ENCODE measurements at regions not wholly inside any gene's neighbourhood (a gene's known extent, or its start where the extent isn't known, plus 50 kb on each side); places are given as distances from the start of the nearest gene placed in this dataset.

DNA sequence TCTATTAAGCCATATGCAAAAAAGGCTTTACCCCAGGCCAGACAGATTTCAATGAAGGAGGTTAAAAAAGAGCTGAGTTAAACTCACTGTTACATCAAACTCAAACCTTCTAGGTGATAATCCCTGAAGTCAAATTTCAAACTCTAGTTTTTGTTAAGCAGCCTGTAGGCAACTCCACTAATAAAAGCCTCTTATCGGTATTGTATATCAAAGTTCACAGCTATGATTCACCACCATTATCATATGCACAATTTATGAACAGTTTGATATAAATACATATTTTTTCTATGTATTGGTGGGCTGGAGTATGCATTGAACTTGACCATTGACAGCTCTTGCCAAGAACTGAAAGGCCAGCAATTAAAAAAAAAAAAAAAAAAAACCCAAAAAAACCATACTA is 308.2 kb downstream of the BTBD3 start:
- Histone ChIP-seq H3K27me3 (ENCODE audit: insufficient read depth, low read length) (no peaks in the 10 kb centered on the region), H3K27ac (ENCODE audit: insufficient read length, low read depth, low read length) (no peak overlapping the region), H3T11ph (ENCODE audit: low read length) (no peak overlapping the region), H3K4ac (ENCODE audit: low read depth, low read length) (no peak overlapping the region), H3K79me1 (ENCODE audit: insufficient read depth, low read depth, low read length, poor library complexity, severe bottlenecking) (no peaks in the 10 kb centered on the region), H3K23me2 (ENCODE audit: insufficient read length, low read depth, low read length, poor library complexity, severe bottlenecking) (no peaks in the 10 kb centered on the region), H3K79me2 (ENCODE audit: insufficient read depth, low read length) (no peaks in the 10 kb centered on the region), H3K4me2 (ENCODE audit: insufficient read depth, insufficient read length, low read length) (no peak overlapping the region), H4K20me1 (ENCODE audit: control insufficient read depth, insufficient read depth, insufficient read length) (no peaks in the 10 kb centered on the region), H3K56ac (ENCODE audit: insufficient read length, low read depth, low read length) (no peak overlapping the region), H2BK12ac (ENCODE audit: insufficient read length, low read depth, low read length) (no peak overlapping the region), H2BK20ac (ENCODE audit: low read depth, low read length, poor library complexity, severe bottlenecking) (no peak overlapping the region), H4K5ac (ENCODE audit: insufficient read length, low read depth, low read length) (no peak overlapping the region), H2AK5ac (ENCODE audit: insufficient read length, low read length) (no peak overlapping the region), H3K14ac (ENCODE audit: insufficient read depth, low read length) (no peak overlapping the region), H3K9me3 (ENCODE audit: control insufficient read depth, low read depth, low read length) (no peaks in the 10 kb centered on the region), H4K91ac (ENCODE audit: insufficient read length, low read depth, low read length) (no peak overlapping the region), H2BK5ac (ENCODE audit: insufficient read length, low read length) (no peak overlapping the region), H3K9ac (ENCODE audit: extremely low read depth, insufficient read length, low read length) (no peak overlapping the region), H3K23ac (ENCODE audit: insufficient read length, low read depth, low read length) (no peak overlapping the region), H3K4me1 (ENCODE audit: insufficient read depth, low read length) (no peaks in the 10 kb centered on the region), H4K8ac (replicated peaks; ENCODE audit: insufficient read length, low read depth, low read length) (no peak overlapping the region), H2BK120ac (ENCODE audit: low read depth, low read length, poor library complexity, severe bottlenecking) (no peak overlapping the region), H3K18ac (ENCODE audit: insufficient read length, low read depth, low read length) (no peak overlapping the region), H2AFZ (ENCODE audit: low read length) (no peak overlapping the region), H2BK15ac (ENCODE audit: low read depth, low read length) (no peak overlapping the region)
- H3K4me1 Mint-ChIP-seq, result no peaks in the 10 kb centered on the region
- no peak overlapping the region for H3K27ac Mint-ChIP-seq
- no peak overlapping the region for H3K4me3 Mint-ChIP-seq
- no peaks in the 10 kb centered on the region for H3K36me3 Mint-ChIP-seq (ENCODE audit: insufficient read depth in 1 of 3, low read depth in 3 of 3)
- DNase-seq, result no peak
- TF ChIP-seq, protein P1, sequence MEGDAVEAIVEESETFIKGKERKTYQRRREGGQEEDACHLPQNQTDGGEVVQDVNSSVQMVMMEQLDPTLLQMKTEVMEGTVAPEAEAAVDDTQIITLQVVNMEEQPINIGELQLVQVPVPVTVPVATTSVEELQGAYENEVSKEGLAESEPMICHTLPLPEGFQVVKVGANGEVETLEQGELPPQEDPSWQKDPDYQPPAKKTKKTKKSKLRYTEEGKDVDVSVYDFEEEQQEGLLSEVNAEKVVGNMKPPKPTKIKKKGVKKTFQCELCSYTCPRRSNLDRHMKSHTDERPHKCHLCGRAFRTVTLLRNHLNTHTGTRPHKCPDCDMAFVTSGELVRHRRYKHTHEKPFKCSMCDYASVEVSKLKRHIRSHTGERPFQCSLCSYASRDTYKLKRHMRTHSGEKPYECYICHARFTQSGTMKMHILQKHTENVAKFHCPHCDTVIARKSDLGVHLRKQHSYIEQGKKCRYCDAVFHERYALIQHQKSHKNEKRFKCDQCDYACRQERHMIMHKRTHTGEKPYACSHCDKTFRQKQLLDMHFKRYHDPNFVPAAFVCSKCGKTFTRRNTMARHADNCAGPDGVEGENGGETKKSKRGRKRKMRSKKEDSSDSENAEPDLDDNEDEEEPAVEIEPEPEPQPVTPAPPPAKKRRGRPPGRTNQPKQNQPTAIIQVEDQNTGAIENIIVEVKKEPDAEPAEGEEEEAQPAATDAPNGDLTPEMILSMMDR (conservative IDR thresholded peaks at IDR 0.05), result no peak
- no peaks in the 10 kb centered on the region for H3K27me3 Mint-ChIP-seq (ENCODE audit: low read depth)
- no peaks in the 10 kb centered on the region for H3K9me3 Mint-ChIP-seq
- WGBS (ENCODE audit: extremely low coverage, insufficient read length, low lambda C conversion rate), result no CpG with 5 or more reads among the region's 1 CpG
